NT2/D1 (cell line): ENCODE measurements at regions not wholly inside any gene's neighbourhood (a gene's known extent, or its start where the extent isn't known, plus 50 kb on each side); places are given as distances from the start of the nearest gene placed in this dataset.

ENCODE experiments used
- SUZ12 ChIP-seq: IDR thresholded peaks from 2 replicates; pipeline ENCODE4 v1.6.1; 2011; ENCODE audit not compliant: insufficient read length, insufficient read depth; ENCODE audit errors: extremely low read depth
- YY1 ChIP-seq: IDR thresholded peaks from 2 replicates; pipeline ENCODE4 v1.6.1; 2011; ENCODE audit not compliant: insufficient read length, insufficient read depth
- ZNF274 ChIP-seq: IDR thresholded peaks from 2 replicates; pipeline ENCODE4 v1.6.1; 2011; ENCODE audit warnings: mild to moderate bottlenecking, low read depth, low read length

DNA sequence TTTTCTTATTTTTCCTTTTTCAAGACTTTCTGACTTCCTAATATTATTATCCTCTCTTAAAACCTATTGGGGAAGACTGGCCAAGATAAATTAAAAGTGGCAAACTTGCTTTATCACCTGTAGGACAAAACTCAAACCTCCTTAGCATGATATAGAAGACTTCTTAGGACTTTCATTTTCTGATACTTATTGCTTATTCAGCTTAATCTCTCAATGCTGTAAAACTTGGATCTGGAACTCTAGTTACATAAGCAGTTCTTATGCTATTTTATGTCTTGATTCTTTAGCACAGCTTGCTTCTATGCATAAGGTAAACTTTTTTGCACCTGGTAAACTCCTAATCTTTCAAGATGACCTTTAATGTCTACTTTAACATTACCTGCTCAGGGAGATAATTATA, 382.3 kb upstream of the LRRC7 start:
- no peak for TF ChIP-seq YY1
- TF ChIP-seq SUZ12, result no peak
- no peak for TF ChIP-seq ZNF274
